ENCODE measurements at regions not wholly inside any gene's neighbourhood (a gene's known extent, or its start where the extent isn't known, plus 50 kb on each side); places are given as distances from the start of the nearest gene placed in this dataset.
"Not testable (repeated sequence)": the region's sequence is repeated elsewhere in the genome, so short reads cannot be mapped to it uniquely, and the experiment has no call there.

DNA sequence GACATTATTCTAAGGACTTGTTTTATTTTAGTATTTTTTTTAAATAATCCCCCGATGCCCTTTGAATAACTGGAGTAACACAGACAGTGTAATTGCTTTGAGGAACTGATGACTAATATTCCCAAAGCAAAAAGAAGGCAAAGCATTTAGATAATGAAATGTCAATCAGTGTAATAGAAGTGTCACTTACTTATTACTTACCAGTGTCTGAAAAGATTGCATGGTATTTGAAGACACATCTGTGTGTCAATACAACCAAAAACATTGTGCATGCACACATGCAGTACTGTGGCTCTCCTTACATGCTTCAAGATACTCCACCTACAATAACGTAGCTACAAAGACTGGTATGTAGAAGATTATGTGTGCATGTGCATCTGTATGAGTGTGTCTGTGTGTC, 264.0 kb upstream of the ANO5 start:
- ATAC-seq (no peak), DNase-seq (no peak)

GRCh38 chr11:21930408-21930807, 262.5 kb upstream of the ANO5 start:
- no peak for DNase-seq
- no peak for ATAC-seq

GRCh38 chr11:21931436-21932101, 261.3 kb upstream of the ANO5 start:
- no peak for ATAC-seq
- no peak for DNase-seq

DNA sequence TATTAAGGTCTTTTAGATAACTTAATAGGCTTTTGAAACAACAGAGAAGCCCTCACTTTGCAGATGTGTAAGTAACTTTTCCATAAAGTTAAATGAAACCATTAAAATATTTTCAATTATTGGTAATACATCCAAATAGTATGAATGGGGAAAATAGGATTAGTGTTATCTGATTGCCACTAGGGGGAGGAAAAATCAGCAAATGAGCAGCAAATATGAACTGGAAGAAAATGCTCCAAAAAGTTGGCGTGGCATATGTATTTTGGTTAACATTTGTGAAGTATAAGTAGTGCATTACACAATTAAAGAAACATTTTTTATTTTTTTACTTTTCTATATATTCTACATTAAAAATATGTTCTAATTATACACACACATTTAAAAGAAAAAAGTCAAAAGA, 259.8 kb upstream of the ANO5 start:
- no peak for DNase-seq
- no peak for ATAC-seq

DNA sequence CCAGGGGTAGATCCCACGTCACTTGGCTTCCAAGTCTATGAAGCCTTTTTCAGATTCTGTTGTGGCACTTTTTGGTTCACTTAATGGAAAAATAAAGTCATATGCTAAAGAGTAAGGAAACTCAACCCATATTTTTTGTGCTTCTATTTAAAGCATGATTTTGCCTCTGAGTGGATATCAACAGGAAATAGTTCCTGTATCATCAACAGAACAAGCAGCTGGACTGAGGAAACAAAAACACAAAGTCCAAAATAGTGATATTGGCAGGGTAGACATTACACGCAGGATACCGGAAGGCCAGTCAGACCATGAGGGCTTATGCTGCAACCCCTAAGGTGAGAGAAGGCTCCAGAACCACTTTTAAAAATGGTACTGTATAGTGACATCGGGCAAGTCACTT, 248.3 kb upstream of the ANO5 start:
- ATAC-seq, result no peak
- DNase-seq, result no peak

DNA sequence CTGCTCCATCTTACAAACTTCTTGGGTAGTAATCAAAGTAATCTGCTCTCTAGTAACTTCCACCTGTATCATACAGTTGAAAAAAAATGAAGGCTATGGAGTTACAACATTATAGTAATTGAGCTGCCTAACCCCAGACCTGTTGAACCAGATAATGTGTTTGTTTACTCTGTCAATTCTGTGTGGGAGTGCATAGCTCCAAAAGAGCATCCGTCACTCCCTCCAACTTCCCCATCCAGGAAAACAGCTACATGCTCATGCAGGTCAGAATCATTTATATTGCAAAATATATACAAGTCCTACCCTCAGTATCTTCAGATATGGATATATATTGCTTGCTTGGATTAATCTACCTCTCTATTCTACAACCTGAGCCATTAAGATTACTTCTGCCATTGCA, 244.0 kb upstream of the ANO5 start:
- ATAC-seq, result no peak
- DNase-seq, result no peak

- no peak for DNase-seq
- ATAC-seq, result no peak
Observed at GRCh38 chr11:21949763-21950413, 243.0 kb upstream of the ANO5 start.

- ATAC-seq, result no peak
Observed at GRCh38 chr11:21963013-21963412, 229.9 kb upstream of the ANO5 start.

GRCh38 chr11:21965221-21965620, 227.7 kb upstream of the ANO5 start:
- ATAC-seq, result no peak
- no peak for DNase-seq

More at GRCh38 chr11:21963013-21963412, 229.9 kb upstream of the ANO5 start:
- DNase-seq, result no peak

- no peak for DNase-seq
Observed at GRCh38 chr11:21968702-21969101, 224.2 kb upstream of the ANO5 start.

GRCh38 chr11:21969841-21970240, 223.0 kb upstream of the ANO5 start:
- ATAC-seq (no peak), DNase-seq (no peak)

More at GRCh38 chr11:21968702-21969101, 224.2 kb upstream of the ANO5 start:
- no peak for ATAC-seq

- ATAC-seq (no peak), DNase-seq (no peak)
Observed at GRCh38 chr11:21975242-21975641, 217.6 kb upstream of the ANO5 start.

DNA sequence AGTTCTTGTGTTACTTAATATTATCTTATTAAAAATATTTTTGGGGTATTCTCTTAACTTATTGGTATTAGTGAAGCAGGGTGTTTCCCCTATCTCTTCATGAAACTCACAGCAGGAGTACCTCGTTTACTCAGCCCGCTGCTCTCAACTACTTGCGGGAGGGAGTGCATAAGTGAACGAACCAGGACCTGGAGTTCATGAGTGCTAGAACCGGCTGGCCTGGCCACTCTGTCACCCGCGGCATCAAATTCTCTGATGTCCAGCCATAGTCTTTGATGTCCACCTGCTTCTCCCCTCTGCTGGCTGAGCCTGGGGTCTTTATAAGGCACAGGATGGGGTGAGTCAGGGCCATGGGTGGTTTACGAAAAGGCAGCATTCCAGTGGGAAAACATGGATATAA, 216.7 kb upstream of the ANO5 start:
- ATAC-seq (no peak), DNase-seq (no peak)

- no peak for DNase-seq
- no peak for ATAC-seq
Observed at GRCh38 chr11:21983431-21983830, 209.5 kb upstream of the ANO5 start.

GRCh38 chr11:21986361-21986760, 206.5 kb upstream of the ANO5 start:
- DNase-seq (no peak), ATAC-seq (no peak)

GRCh38 chr11:21987261-21987660, 205.6 kb upstream of the ANO5 start:
- ATAC-seq, result no peak
- no peak for DNase-seq

DNA sequence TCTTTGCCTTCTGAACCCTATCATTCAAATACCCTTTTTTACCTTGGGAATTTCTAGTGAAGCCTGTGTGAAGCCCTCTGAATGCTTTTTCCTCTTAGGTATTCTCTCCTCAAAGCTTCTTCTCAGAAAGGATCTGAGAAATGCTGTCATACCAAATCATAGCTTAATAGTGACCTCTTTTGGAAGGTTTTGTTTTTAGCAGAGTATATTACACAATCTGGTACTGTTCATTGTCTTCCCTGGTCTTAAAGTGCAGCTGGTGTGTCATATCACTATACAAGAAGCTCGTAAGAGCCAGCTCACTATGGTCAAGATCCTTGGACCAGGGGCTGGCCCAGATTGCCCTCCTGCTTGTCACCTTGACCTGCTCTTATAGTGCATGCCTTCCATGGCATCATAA, 204.4 kb upstream of the ANO5 start:
- DNase-seq, result no peak
- ATAC-seq, result no peak

DNA sequence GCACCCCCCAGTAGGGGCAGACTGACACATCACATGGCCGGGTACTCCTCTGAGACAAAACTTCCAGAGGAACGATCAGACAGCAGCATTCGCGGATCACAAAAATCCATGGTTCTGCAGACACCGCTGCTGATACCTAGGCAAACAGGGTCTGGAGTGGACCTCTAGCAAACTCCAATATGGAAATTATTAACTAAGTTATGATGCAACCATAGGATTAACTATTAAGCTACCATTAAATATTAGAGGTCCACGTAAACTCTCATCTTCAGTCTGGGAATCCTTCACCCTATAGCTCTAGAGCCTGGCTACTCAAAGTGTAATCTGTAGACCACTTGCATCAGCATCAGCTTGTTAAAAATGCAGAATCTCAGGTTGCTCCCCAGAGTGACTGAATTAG, 191.1 kb upstream of the ANO5 start:
- not testable (repeated sequence) for DNase-seq, ATAC-seq

DNA sequence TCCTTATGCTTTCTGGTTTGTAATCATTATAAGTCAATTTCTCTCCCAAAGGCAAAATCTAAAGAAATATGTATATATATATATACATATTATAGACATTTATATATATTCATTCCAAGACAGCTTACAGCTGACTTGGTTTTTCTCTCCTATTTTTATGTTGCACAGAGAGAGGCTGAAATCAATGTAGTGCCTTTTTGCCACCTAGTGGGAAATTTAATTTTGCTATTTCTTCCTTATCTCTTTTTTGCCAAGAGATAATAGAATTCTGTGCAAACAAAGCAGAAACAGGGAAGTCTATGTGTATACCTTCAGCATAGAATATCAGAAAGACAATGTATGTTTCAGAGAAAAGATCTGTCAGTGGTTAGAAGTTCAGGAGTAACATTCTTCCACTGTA, 186.0 kb upstream of the ANO5 start:
- ATAC-seq (no peak), DNase-seq (no peak)

- ATAC-seq (no peak), DNase-seq (no peak)
Observed at GRCh38 chr11:22031791-22032190, 161.1 kb upstream of the ANO5 start.

GRCh38 chr11:22037505-22037904, 155.4 kb upstream of the ANO5 start:
- ATAC-seq, result no peak
- no peak for DNase-seq

- DNase-seq (no peak), ATAC-seq (no peak)
Observed at GRCh38 chr11:22041039-22041438, 151.8 kb upstream of the ANO5 start.

DNA sequence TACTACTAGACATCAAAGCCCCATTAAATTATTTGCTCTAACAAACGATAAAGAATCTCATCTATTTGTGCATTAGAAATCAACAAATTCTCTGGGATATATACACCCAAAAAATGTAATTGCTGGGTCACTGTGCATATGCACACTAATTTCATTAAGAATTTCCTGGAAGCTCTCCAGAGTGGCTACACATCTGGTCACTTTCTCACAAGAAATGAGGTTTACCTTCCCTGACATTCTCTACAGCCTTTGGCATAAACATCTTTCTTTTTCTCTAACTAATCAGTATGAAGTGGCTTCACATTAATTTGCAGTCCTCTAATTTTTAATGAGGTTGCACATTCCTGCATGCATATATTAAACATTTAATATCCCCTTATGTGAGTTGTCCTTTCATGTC, 150.8 kb upstream of the ANO5 start:
- no peak for DNase-seq
- no peak for ATAC-seq

GRCh38 chr11:22044126-22044525, 148.8 kb upstream of the ANO5 start:
- ATAC-seq (no peak), DNase-seq (no peak)
